H9 (cell line): ENCODE measurements at regions not wholly inside any gene's neighbourhood (a gene's known extent, or its start where the extent isn't known, plus 50 kb on each side); places are given as distances from the start of the nearest gene placed in this dataset.

ENCODE experiments used
- DNase-seq: peaks from one replicate; pipeline ENCODE4 v3.0.0-alpha.2; 2017
- H2AFZ ChIP-seq: one replicate; pipeline ENCODE4 v1.6.1; 2013; ENCODE audit warnings: mild to moderate bottlenecking, low read length, control low read depth, moderate library complexity
- H2AK5ac ChIP-seq: 2 replicates; pipeline ENCODE4 v1.6.1; 2013; ENCODE audit warnings: low read length, control low read depth, mixed read lengths; ENCODE audit not compliant: insufficient read length
- H2BK120ac ChIP-seq: one replicate; pipeline ENCODE4 v1.6.1; 2013; ENCODE audit warnings: low read depth, mild to moderate bottlenecking, low read length, control low read depth, inconsistent platforms; ENCODE audit not compliant: poor library complexity, severe bottlenecking
- H2BK12ac ChIP-seq: 2 replicates; pipeline ENCODE4 v1.6.1; 2013; ENCODE audit warnings: low read length, control low read depth, mixed read lengths, low read depth; ENCODE audit not compliant: insufficient read length
- H2BK15ac ChIP-seq: 2 replicates; pipeline ENCODE4 v1.6.1; 2013; ENCODE audit warnings: low read depth, low read length, control low read depth
- H2BK20ac ChIP-seq: one replicate; pipeline ENCODE4 v1.6.1; 2013; ENCODE audit warnings: low read depth, mild to moderate bottlenecking, low read length, control low read depth, inconsistent platforms; ENCODE audit not compliant: poor library complexity, severe bottlenecking
- H2BK5ac ChIP-seq: 2 replicates; pipeline ENCODE4 v1.6.1; 2013; ENCODE audit warnings: low read length, control low read depth, mixed read lengths; ENCODE audit not compliant: insufficient read length
- H3K14ac ChIP-seq: 2 replicates; pipeline ENCODE4 v1.6.1; 2013; ENCODE audit warnings: low read length, control low read depth; ENCODE audit not compliant: insufficient read depth
- H3K18ac ChIP-seq: 2 replicates; pipeline ENCODE4 v1.6.1; 2013; ENCODE audit warnings: low read depth, mild to moderate bottlenecking, mixed read lengths, low read length, control low read depth; ENCODE audit not compliant: insufficient read length
- H3K23ac ChIP-seq: 2 replicates; pipeline ENCODE4 v1.6.1; 2013; ENCODE audit warnings: low read length, control low read depth, mixed read lengths, low read depth; ENCODE audit not compliant: insufficient read length
- H3K23me2 ChIP-seq: 2 replicates; pipeline ENCODE4 v1.6.1; 2013; ENCODE audit warnings: low read depth, mild to moderate bottlenecking, mixed read lengths, low read length, control low read depth; ENCODE audit not compliant: insufficient read length, poor library complexity, severe bottlenecking
- H3K27ac ChIP-seq: 2 replicates; pipeline ENCODE4 v1.5.1; 2013; ENCODE audit warnings: low read length, control low read depth, mixed read lengths, low read depth; ENCODE audit not compliant: insufficient read length
- H3K27me3 ChIP-seq: 2 replicates; pipeline ENCODE4 v1.6.1; 2013; ENCODE audit warnings: low read length, control low read depth, inconsistent platforms; ENCODE audit not compliant: insufficient read depth
- H3K4ac ChIP-seq: 2 replicates; pipeline ENCODE4 v1.6.1; 2013; ENCODE audit warnings: low read depth, mild to moderate bottlenecking, control low read depth, inconsistent platforms, low read length, moderate library complexity
- H3K4me1 ChIP-seq: 2 replicates; pipeline ENCODE4 v1.6.1; 2013; ENCODE audit warnings: low read length, control low read depth, inconsistent platforms; ENCODE audit not compliant: insufficient read depth
- H3K4me2 ChIP-seq: 2 replicates; pipeline ENCODE4 v1.6.1; 2013; ENCODE audit warnings: low read length, control low read depth, mixed read lengths; ENCODE audit not compliant: insufficient read length, insufficient read depth
- H3K56ac ChIP-seq: 2 replicates; pipeline ENCODE4 v1.6.1; 2013; ENCODE audit warnings: low read depth, mild to moderate bottlenecking, mixed read lengths, low read length, control low read depth; ENCODE audit not compliant: insufficient read length
- H3K79me1 ChIP-seq: 2 replicates; pipeline ENCODE4 v1.6.1; 2013; ENCODE audit warnings: low read depth, mild to moderate bottlenecking, moderate library complexity, low read length, control low read depth, inconsistent platforms; ENCODE audit not compliant: insufficient read depth, poor library complexity, severe bottlenecking
- H3K79me2 ChIP-seq: 2 replicates; pipeline ENCODE4 v1.6.1; 2013; ENCODE audit warnings: low read length, control low read depth, inconsistent platforms; ENCODE audit not compliant: insufficient read depth
- H3K9ac ChIP-seq: 2 replicates; pipeline ENCODE4 v1.6.1; 2013; ENCODE audit warnings: low read length, control low read depth, mixed read lengths; ENCODE audit not compliant: insufficient read length; ENCODE audit errors: extremely low read depth
- H3K9me3 ChIP-seq: one replicate; pipeline ENCODE4 v1.6.1; 2013; ENCODE audit warnings: low read depth, low read length, inconsistent platforms; ENCODE audit not compliant: control insufficient read depth
- H3T11ph ChIP-seq: one replicate; pipeline ENCODE4 v1.6.1; 2013; ENCODE audit warnings: mild to moderate bottlenecking, low read length, control low read depth, inconsistent platforms
- H4K20me1 ChIP-seq: one replicate; pipeline ENCODE4 v1.6.1; 2013; ENCODE audit not compliant: control insufficient read depth, insufficient read length, insufficient read depth
- H4K5ac ChIP-seq: 2 replicates; pipeline ENCODE4 v1.6.1; 2013; ENCODE audit warnings: low read depth, mild to moderate bottlenecking, mixed read lengths, low read length, control low read depth; ENCODE audit not compliant: insufficient read length
- H4K8ac ChIP-seq: replicated peaks from 2 replicates; pipeline ENCODE4 v1.6.1; 2013; ENCODE audit warnings: low read length, control low read depth, mixed read lengths, low read depth; ENCODE audit not compliant: insufficient read length
- H4K91ac ChIP-seq: 2 replicates; pipeline ENCODE4 v1.6.1; 2013; ENCODE audit warnings: low read depth, mild to moderate bottlenecking, moderate library complexity, mixed read lengths, low read length, control low read depth; ENCODE audit not compliant: insufficient read length
- H3K27ac Mint-ChIP-seq, 3 experiments: 2 replicates in 2 of 3; 3 replicates in 1 of 3; pipeline ENCODE4 v1.8.0; 2020 to 2021; ENCODE audit warnings: mixed read lengths in 3 of 3, mild to moderate bottlenecking in 1 of 3, moderate library complexity in 1 of 3
- H3K27me3 Mint-ChIP-seq: 2 replicates; pipeline ENCODE4 v1.8.0; 2021; ENCODE audit warnings: low read depth, mild to moderate bottlenecking, moderate library complexity, mixed read lengths
- H3K36me3 Mint-ChIP-seq, 3 experiments: 2 replicates in 2 of 3; 3 replicates in 1 of 3; pipeline ENCODE4 v1.8.0; 2020 to 2021; ENCODE audit warnings: low read depth in 3 of 3, mixed read lengths in 3 of 3; ENCODE audit not compliant: insufficient read depth in 1 of 3
- H3K4me1 Mint-ChIP-seq, 2 experiments: 2 replicates each; pipeline ENCODE4 v1.8.0; 2020; ENCODE audit warnings: mixed read lengths in 2 of 2
- H3K4me3 Mint-ChIP-seq, 2 experiments: 2 replicates in 1 of 2; 3 replicates in 1 of 2; pipeline ENCODE4 v1.8.0; 2020 to 2021; ENCODE audit warnings: mild to moderate bottlenecking in 2 of 2, mixed read lengths in 2 of 2, moderate library complexity in 1 of 2
- H3K9me3 Mint-ChIP-seq, 2 experiments: 2 replicates in 1 of 2; 3 replicates in 1 of 2; pipeline ENCODE4 v1.8.0; 2020; ENCODE audit warnings: mild to moderate bottlenecking in 2 of 2, mixed read lengths in 2 of 2, moderate library complexity in 1 of 2
- CTCF ChIP-seq: fragments of 200-600 bp; sonication (generic); conservative IDR thresholded peaks from 3 replicates; pipeline ENCODE4 v1.8.0; 2021; ENCODE audit warnings: antibody characterized with exemption, mild to moderate bottlenecking
- WGBS: extraction: QIAGEN DNeasy Blood & Tissue Kit; methylation state at CpG from one replicate; pipeline ENCODE4 v1.1.7; 2013; ENCODE audit warnings: missing lambda C conversion rate, low lambda C conversion rate, mixed read lengths; ENCODE audit not compliant: insufficient read length; ENCODE audit errors: extremely low coverage; 5-methylcytosine and 5-hydroxymethylcytosine counted together

GRCh38 chr2:176424746-176425145 is 155.5 kb downstream of the MTX2 start:
- H2BK12ac ChIP-seq: no peak overlapping the region
- no peak overlapping the region for H3K27ac ChIP-seq
- H4K8ac ChIP-seq: no peak overlapping the region
- no peak overlapping the region for H3K4me3 Mint-ChIP-seq
- H2BK120ac ChIP-seq: no peak overlapping the region
- H3K79me1 ChIP-seq: no peaks in the 10 kb centered on the region
- H3K4me1 ChIP-seq: no peaks in the 10 kb centered on the region; the same call in 1 of the 2 replicates
- no peak for DNase-seq
- H4K91ac ChIP-seq: no peak overlapping the region
- no peak overlapping the region for H2AFZ ChIP-seq
- H3K4me1 Mint-ChIP-seq: peaks cover 32 to 35% of the 10 kb centered on the region in 2 experiments
- H2BK20ac ChIP-seq: no peak overlapping the region
- WGBS: no CpG with 5 or more reads among the region's 2 CpGs
- no peak overlapping the region for H3K18ac ChIP-seq
- no peaks in the 10 kb centered on the region for H3K79me2 ChIP-seq
- no peak overlapping the region for H3K4me2 ChIP-seq
- no peak overlapping the region for H2BK5ac ChIP-seq
- no peak overlapping the region for H2BK15ac ChIP-seq
- no peak overlapping the region for H2AK5ac ChIP-seq
- no peaks in the 10 kb centered on the region for H3K9me3 ChIP-seq
- no peaks in the 10 kb centered on the region for H3K27me3 ChIP-seq
- H3K23me2 ChIP-seq: no peaks in the 10 kb centered on the region
- H3K23ac ChIP-seq: no peak overlapping the region
- H3K36me3 Mint-ChIP-seq: peaks cover 0 to 4% (median 3%) of the 10 kb centered on the region in 3 experiments; a peak in 4 of 7 replicates
- no peak overlapping the region for H3T11ph ChIP-seq
- H3K56ac ChIP-seq: no peak overlapping the region
- no peak for TF ChIP-seq CTCF
- no peak overlapping the region for H4K5ac ChIP-seq
- H4K20me1 ChIP-seq: no peaks in the 10 kb centered on the region
- H3K9ac ChIP-seq: no peak overlapping the region
- H3K9me3 Mint-ChIP-seq: 0 out of 5 replicates have a peak, but pooled peaks cover 0 to 2% of the 10 kb centered on the region in 2 experiments
- H3K27me3 Mint-ChIP-seq: no peaks in the 10 kb centered on the region; the same call in 1 of the 2 replicates
- peak overlapping the region in 2 of 3 experiments; percentile 33 to 78; a peak in 3 of 7 replicates for H3K27ac Mint-ChIP-seq
- no peak overlapping the region for H3K4ac ChIP-seq
- no peak overlapping the region for H3K14ac ChIP-seq
